ENCODE measurements at regions not wholly inside any gene's neighbourhood (a gene's known extent, or its start where the extent isn't known, plus 50 kb on each side); places are given as distances from the start of the nearest gene placed in this dataset.

DNA sequence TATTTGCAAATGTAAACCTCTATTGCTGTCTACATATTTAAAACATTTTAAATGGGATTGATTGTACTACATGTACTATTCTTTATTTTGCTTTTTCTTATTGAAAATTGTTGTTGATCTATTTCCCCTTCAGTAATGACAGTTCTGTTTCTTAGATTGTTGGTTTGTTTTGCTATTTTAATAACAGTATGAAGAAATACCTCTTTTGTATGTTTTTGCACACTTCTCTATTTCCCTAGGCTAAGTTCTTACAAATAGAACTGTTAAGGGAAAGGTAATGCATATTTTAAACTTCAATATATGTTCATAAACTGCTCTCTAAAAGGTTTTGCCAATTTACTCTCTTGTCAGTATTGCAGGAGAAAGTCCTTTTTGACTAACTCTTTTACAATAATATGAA lies 195.0 kb upstream of the PRPS1L1 start:
- TF ChIP-seq ZNF707 (tag by site-specific recombination; IDR thresholded peaks at IDR 0.05): no peak
- TF ChIP-seq, protein P1, sequence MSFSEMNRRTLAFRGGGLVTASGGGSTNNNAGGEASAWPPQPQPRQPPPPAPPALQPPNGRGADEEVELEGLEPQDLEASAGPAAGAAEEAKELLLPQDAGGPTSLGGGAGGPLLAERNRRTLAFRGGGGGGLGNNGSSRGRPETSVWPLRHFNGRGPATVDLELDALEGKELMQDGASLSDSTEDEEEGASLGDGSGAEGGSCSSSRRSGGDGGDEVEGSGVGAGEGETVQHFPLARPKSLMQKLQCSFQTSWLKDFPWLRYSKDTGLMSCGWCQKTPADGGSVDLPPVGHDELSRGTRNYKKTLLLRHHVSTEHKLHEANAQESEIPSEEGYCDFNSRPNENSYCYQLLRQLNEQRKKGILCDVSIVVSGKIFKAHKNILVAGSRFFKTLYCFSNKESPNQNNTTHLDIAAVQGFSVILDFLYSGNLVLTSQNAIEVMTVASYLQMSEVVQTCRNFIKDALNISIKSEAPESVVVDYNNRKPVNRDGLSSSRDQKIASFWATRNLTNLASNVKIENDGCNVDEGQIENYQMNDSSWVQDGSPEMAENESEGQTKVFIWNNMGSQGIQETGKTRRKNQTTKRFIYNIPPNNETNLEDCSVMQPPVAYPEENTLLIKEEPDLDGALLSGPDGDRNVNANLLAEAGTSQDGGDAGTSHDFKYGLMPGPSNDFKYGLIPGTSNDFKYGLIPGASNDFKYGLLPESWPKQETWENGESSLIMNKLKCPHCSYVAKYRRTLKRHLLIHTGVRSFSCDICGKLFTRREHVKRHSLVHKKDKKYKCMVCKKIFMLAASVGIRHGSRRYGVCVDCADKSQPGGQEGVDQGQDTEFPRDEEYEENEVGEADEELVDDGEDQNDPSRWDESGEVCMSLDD (tag by site-specific recombination; IDR thresholded peaks at IDR 0.05): no peak
- TF ChIP-seq, protein P2, sequence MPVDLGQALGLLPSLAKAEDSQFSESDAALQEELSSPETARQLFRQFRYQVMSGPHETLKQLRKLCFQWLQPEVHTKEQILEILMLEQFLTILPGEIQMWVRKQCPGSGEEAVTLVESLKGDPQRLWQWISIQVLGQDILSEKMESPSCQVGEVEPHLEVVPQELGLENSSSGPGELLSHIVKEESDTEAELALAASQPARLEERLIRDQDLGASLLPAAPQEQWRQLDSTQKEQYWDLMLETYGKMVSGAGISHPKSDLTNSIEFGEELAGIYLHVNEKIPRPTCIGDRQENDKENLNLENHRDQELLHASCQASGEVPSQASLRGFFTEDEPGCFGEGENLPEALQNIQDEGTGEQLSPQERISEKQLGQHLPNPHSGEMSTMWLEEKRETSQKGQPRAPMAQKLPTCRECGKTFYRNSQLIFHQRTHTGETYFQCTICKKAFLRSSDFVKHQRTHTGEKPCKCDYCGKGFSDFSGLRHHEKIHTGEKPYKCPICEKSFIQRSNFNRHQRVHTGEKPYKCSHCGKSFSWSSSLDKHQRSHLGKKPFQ (tag by site-specific recombination; IDR thresholded peaks at IDR 0.05): no peak
- TF ChIP-seq BCL11A (tag by site-specific recombination; IDR thresholded peaks at IDR 0.05; ENCODE audit: low read depth): no peak
- TF ChIP-seq, protein P3, sequence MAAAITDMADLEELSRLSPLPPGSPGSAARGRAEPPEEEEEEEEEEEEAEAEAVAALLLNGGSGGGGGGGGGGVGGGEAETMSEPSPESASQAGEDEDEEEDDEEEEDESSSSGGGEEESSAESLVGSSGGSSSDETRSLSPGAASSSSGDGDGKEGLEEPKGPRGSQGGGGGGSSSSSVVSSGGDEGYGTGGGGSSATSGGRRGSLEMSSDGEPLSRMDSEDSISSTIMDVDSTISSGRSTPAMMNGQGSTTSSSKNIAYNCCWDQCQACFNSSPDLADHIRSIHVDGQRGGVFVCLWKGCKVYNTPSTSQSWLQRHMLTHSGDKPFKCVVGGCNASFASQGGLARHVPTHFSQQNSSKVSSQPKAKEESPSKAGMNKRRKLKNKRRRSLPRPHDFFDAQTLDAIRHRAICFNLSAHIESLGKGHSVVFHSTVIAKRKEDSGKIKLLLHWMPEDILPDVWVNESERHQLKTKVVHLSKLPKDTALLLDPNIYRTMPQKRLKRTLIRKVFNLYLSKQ (tag by site-specific recombination; IDR thresholded peaks at IDR 0.05; ENCODE audit: borderline replicate concordance): no peak
- no peak for TF ChIP-seq ZNF664 (tag by site-specific recombination; IDR thresholded peaks at IDR 0.05)
- TF ChIP-seq HOXC10 (CRISPR knock-in tag; IDR thresholded peaks at IDR 0.05): no peak
- TF ChIP-seq IKZF3 (tag by site-specific recombination; IDR thresholded peaks at IDR 0.05): no peak
- H3K9me3 ChIP-seq (ENCODE audit: control insufficient read depth, insufficient read depth, low read depth, low read length): no peaks in the 10 kb centered on the region
- ChIA-PET POLR2A (no interaction called here), CTCF (no interaction called here)
- no peak overlapping the region for H3K27ac ChIP-seq (ENCODE audit: extremely low read depth, low read depth, low read length)
- peaks cover 4% of the 10 kb centered on the region; the same call in 1 of the 2 replicates for H3K4me1 ChIP-seq (ENCODE audit: control insufficient read depth, insufficient read depth, low read length)
- H3K4me3 ChIP-seq (ENCODE audit: low read depth, low read length): no peak overlapping the region
- no peaks in the 10 kb centered on the region for H3K36me3 ChIP-seq (ENCODE audit: control insufficient read depth in 2 of 2, insufficient read depth in 1 of 2, low read length in 2 of 2)

DNA sequence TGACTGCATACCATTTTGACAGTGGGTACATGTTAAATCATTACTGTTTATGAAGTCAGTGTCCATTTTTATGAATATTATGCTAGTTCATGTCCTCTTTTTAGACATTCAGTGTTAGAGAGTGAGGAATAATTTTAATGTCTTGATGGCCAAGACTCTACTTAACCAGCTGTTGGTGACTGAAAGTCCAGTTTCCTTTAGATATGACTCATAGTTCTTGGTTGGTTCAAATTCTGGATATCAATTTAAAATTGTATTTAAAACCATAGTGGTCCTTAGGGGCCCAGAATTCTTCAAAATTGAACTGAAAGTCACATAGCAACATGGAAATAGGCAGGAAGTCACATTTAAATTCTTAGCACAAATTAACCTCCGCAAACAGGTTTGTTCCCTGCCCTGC lies 196.5 kb upstream of the PRPS1L1 start:
- Histone ChIP-seq H3K9me3 (ENCODE audit: control insufficient read depth, insufficient read depth, low read depth, low read length) (no peaks in the 10 kb centered on the region), H3K27ac (ENCODE audit: extremely low read depth, low read depth, low read length) (no peak overlapping the region), H3K4me3 (ENCODE audit: low read depth, low read length) (no peak overlapping the region), H3K4me1 (ENCODE audit: control insufficient read depth, insufficient read depth, low read length) (peaks cover 10% of the 10 kb centered on the region), H3K36me3 (ENCODE audit: control insufficient read depth in 2 of 2, insufficient read depth in 1 of 2, low read length in 2 of 2) (no peaks in the 10 kb centered on the region)
- TF ChIP-seq ZBTB20 (tag by site-specific recombination; IDR thresholded peaks at IDR 0.05) (no peak), ZNF423 (tag by site-specific recombination; IDR thresholded peaks at IDR 0.05) (no peak), ZNF785 (tag by site-specific recombination; IDR thresholded peaks at IDR 0.05) (no peak), ZNF610 (tag by site-specific recombination; IDR thresholded peaks at IDR 0.05; ENCODE audit: borderline replicate concordance) (no peak), ZNF19 (tag by site-specific recombination; IDR thresholded peaks at IDR 0.05; ENCODE audit: low read depth) (no peak), GLI4 (tag by site-specific recombination; IDR thresholded peaks at IDR 0.05) (no peak), ZNF140 (tag by site-specific recombination; IDR thresholded peaks at IDR 0.05) (no peak), ZNF416 (tag by site-specific recombination; IDR thresholded peaks at IDR 0.05) (no peak), ZFP69B (tag by site-specific recombination; IDR thresholded peaks at IDR 0.05) (no peak)
- TF ChIP-seq, protein P4, sequence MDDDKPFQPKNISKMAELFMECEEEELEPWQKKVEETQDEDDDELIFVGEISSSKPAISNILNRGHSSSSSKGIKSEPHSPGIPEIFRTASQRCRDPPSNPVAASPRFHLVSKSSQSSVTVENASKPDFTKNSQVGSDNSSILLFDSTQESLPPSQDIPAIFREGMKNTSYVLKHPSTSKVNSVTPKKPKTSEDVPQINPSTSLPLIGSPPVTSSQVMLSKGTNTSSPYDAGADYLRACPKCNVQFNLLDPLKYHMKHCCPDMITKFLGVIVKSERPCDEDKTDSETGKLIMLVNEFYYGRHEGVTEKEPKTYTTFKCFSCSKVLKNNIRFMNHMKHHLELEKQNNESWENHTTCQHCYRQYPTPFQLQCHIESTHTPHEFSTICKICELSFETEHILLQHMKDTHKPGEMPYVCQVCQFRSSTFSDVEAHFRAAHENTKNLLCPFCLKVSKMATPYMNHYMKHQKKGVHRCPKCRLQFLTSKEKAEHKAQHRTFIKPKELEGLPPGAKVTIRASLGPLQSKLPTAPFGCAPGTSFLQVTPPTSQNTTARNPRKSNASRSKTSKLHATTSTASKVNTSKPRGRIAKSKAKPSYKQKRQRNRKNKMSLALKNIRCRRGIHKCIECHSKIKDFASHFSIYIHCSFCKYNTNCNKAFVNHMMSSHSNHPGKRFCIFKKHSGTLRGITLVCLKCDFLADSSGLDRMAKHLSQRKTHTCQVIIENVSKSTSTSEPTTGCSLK (tag by site-specific recombination; IDR thresholded peaks at IDR 0.05): no peak
- TF ChIP-seq, protein P5, sequence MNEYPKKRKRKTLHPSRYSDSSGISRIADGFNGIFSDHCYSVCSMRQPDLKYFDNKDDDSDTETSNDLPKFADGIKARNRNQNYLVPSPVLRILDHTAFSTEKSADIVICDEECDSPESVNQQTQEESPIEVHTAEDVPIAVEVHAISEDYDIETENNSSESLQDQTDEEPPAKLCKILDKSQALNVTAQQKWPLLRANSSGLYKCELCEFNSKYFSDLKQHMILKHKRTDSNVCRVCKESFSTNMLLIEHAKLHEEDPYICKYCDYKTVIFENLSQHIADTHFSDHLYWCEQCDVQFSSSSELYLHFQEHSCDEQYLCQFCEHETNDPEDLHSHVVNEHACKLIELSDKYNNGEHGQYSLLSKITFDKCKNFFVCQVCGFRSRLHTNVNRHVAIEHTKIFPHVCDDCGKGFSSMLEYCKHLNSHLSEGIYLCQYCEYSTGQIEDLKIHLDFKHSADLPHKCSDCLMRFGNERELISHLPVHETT (tag by site-specific recombination; IDR thresholded peaks at IDR 0.05): no peak
- TF ChIP-seq, protein P6, sequence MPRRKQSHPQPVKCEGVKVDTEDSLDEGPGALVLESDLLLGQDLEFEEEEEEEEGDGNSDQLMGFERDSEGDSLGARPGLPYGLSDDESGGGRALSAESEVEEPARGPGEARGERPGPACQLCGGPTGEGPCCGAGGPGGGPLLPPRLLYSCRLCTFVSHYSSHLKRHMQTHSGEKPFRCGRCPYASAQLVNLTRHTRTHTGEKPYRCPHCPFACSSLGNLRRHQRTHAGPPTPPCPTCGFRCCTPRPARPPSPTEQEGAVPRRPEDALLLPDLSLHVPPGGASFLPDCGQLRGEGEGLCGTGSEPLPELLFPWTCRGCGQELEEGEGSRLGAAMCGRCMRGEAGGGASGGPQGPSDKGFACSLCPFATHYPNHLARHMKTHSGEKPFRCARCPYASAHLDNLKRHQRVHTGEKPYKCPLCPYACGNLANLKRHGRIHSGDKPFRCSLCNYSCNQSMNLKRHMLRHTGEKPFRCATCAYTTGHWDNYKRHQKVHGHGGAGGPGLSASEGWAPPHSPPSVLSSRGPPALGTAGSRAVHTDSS (tag by site-specific recombination; IDR thresholded peaks at IDR 0.05): no peak
- POLR2A ChIA-PET: no interaction called here
- CTCF ChIA-PET: no interaction called here
